ENCODE measurements at regions not wholly inside any gene's neighbourhood (a gene's known extent, or its start where the extent isn't known, plus 50 kb on each side); places are given as distances from the start of the nearest gene placed in this dataset.

DNA sequence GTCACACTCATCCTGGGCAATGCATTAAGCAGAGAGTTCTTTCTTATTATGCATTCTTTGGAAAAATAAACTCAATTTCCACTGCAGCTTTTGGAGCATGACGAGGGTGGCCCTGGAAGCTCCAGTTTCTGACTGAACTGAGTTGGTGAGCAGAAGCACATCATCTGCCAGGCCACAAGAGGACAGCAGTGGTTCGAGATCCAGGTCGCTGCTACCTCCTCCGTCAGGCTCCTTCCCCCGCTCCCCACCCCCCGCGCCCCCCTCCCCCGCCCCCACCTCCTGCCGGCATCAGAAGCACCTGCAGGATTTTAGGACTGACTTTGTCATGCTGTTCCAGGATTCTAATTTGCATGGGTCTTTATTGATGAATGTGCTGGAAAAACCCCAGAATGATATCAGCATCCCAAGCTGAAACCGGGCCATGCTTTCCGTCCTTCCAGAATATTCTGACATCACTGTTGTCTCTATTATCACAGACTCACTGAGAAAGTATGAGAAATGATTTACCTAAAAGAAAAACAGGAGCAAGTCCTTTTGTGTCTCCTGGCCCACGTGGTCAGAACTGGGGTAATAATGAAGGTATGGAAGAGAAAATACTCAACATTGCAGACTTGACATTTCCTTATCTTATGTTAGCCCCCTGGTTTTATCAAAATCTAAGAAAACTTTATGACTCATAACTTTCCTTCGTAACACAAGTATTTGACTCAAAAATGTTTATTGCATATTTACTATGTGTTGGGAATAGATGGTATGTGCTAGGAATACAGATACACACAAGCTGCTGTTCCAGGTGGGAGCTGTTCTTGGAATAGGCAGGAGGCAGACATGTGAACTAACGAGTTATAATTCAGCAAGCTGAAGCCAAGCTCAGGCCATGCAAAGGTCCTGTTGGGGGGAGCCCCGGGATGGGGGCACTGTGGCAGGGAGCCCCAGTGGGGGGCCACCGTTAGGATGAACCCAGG, 220.2 kb upstream of the EXOC2 start:
- TF ChIP-seq, protein P1, sequence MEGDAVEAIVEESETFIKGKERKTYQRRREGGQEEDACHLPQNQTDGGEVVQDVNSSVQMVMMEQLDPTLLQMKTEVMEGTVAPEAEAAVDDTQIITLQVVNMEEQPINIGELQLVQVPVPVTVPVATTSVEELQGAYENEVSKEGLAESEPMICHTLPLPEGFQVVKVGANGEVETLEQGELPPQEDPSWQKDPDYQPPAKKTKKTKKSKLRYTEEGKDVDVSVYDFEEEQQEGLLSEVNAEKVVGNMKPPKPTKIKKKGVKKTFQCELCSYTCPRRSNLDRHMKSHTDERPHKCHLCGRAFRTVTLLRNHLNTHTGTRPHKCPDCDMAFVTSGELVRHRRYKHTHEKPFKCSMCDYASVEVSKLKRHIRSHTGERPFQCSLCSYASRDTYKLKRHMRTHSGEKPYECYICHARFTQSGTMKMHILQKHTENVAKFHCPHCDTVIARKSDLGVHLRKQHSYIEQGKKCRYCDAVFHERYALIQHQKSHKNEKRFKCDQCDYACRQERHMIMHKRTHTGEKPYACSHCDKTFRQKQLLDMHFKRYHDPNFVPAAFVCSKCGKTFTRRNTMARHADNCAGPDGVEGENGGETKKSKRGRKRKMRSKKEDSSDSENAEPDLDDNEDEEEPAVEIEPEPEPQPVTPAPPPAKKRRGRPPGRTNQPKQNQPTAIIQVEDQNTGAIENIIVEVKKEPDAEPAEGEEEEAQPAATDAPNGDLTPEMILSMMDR (IDR thresholded peaks at IDR 0.05; ENCODE audit: low read depth, low read length): no peak
- H3K4me3 ChIP-seq (replicated peaks in 1 of 2; ENCODE audit: low read depth in 2 of 2, low read length in 2 of 2): no peak overlapping the region
- peak in 1 of 2 donors; percentile 2 for DNase-seq (ENCODE audit: low read depth in 2 of 2)

- no peak for DNase-seq (ENCODE audit: low read depth in 2 of 2)
- TF ChIP-seq, protein P1 (IDR thresholded peaks at IDR 0.05; ENCODE audit: low read depth, low read length): no peak
- H3K4me3 ChIP-seq (replicated peaks in 1 of 2; ENCODE audit: low read depth in 2 of 2, low read length in 2 of 2): no peak overlapping the region
Measured at GRCh38 chr6:907928-908327, 215.0 kb upstream of the EXOC2 start.

DNA sequence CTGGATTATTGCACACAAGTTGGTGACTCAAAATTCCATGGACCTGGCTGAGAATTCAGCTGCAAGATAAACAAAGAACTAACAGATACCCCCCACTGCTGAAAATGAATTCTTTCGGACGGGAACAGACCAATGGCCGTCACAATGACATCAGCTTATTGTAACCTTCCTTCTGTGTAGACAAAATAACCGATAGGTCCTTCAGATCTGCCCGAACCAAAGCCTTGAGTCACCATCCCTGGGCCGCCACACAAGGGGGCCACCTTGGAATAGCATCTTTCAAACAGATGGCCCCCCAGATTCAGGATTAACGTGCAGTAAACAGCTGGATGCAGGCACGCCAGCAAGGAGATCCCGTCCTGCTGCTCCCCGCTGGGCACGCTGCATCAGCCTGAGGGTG, 214.0 kb upstream of the EXOC2 start:
- TF ChIP-seq, protein P1 (IDR thresholded peaks at IDR 0.05; ENCODE audit: low read depth, low read length): no peak
- no peak for DNase-seq (ENCODE audit: low read depth in 2 of 2)

DNA sequence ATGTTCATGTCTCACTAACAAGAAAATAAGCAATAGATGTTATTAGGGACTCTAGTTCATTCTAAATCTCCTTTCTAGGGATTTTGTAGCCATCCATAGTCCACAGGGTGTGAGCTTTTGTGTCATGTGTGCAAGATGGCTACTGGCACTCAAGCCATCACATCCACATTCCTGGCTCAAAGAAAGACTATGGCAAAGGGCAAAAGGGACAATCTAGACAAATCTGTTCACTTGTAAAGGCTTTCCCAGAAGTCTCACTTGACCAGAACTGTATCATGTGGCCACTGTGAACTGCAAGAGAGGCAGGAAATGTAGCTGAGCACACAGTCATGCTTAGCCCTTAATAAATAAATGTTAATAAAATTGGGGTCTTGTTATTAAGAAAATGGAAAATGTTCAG, 212.6 kb upstream of the EXOC2 start:
- no peak for DNase-seq (ENCODE audit: low read depth in 2 of 2)
- TF ChIP-seq, protein P1 (IDR thresholded peaks at IDR 0.05; ENCODE audit: low read depth, low read length): no peak
- H3K4me3 ChIP-seq (replicated peaks in 1 of 2; ENCODE audit: low read depth in 2 of 2, low read length in 2 of 2): no peak overlapping the region

More for the DNA sequence above, 214.0 kb upstream of the EXOC2 start:
- H3K4me3 ChIP-seq (replicated peaks in 1 of 2; ENCODE audit: low read depth in 2 of 2, low read length in 2 of 2): no peak overlapping the region

DNA sequence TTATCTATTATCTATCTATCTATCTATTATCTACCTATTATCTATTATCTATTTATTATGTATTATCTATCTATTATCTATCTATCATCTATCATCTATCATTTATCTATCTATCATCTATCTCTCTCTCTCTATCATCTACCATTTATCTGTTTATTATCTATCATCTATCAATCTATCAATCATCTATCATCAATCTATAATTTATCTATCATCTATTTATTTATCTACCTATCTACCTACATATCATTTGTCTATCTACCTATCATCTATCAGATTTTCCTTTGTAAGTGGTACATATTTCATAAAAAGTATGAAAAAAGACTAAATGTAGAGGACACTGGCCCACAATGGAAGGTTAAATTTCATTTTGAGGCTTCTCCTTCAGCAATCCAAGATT, 212.1 kb upstream of the EXOC2 start:
- H3K4me3 ChIP-seq (replicated peaks in 1 of 2; ENCODE audit: low read depth in 2 of 2, low read length in 2 of 2): no peak overlapping the region
- DNase-seq (ENCODE audit: low read depth in 2 of 2): no peak
- TF ChIP-seq, protein P1 (IDR thresholded peaks at IDR 0.05; ENCODE audit: low read depth, low read length): no peak

- DNase-seq (ENCODE audit: low read depth in 2 of 2): no peak
- H3K4me3 ChIP-seq (replicated peaks in 1 of 2; ENCODE audit: low read depth in 2 of 2, low read length in 2 of 2): no peak overlapping the region
- TF ChIP-seq, protein P1 (IDR thresholded peaks at IDR 0.05; ENCODE audit: low read depth, low read length): no peak
Measured at GRCh38 chr6:903761-904160, 210.8 kb upstream of the EXOC2 start.
